H9 (cell line): ENCODE measurements at regions not wholly inside any gene's neighbourhood (a gene's known extent, or its start where the extent isn't known, plus 50 kb on each side); places are given as distances from the start of the nearest gene placed in this dataset.

Source experiments
- DNase-seq: peaks from one replicate; pipeline ENCODE4 v3.0.0-alpha.2; 2017
- H2AFZ ChIP-seq: one replicate; pipeline ENCODE4 v1.6.1; 2013; ENCODE audit warnings: mild to moderate bottlenecking, low read length, control low read depth, moderate library complexity
- H2AK5ac ChIP-seq: 2 replicates; pipeline ENCODE4 v1.6.1; 2013; ENCODE audit warnings: low read length, control low read depth, mixed read lengths; ENCODE audit not compliant: insufficient read length
- H2BK120ac ChIP-seq: one replicate; pipeline ENCODE4 v1.6.1; 2013; ENCODE audit warnings: low read depth, mild to moderate bottlenecking, low read length, control low read depth, inconsistent platforms; ENCODE audit not compliant: poor library complexity, severe bottlenecking
- H2BK12ac ChIP-seq: 2 replicates; pipeline ENCODE4 v1.6.1; 2013; ENCODE audit warnings: low read length, control low read depth, mixed read lengths, low read depth; ENCODE audit not compliant: insufficient read length
- H2BK15ac ChIP-seq: 2 replicates; pipeline ENCODE4 v1.6.1; 2013; ENCODE audit warnings: low read depth, low read length, control low read depth
- H2BK20ac ChIP-seq: one replicate; pipeline ENCODE4 v1.6.1; 2013; ENCODE audit warnings: low read depth, mild to moderate bottlenecking, low read length, control low read depth, inconsistent platforms; ENCODE audit not compliant: poor library complexity, severe bottlenecking
- H2BK5ac ChIP-seq: 2 replicates; pipeline ENCODE4 v1.6.1; 2013; ENCODE audit warnings: low read length, control low read depth, mixed read lengths; ENCODE audit not compliant: insufficient read length
- H3K14ac ChIP-seq: 2 replicates; pipeline ENCODE4 v1.6.1; 2013; ENCODE audit warnings: low read length, control low read depth; ENCODE audit not compliant: insufficient read depth
- H3K18ac ChIP-seq: 2 replicates; pipeline ENCODE4 v1.6.1; 2013; ENCODE audit warnings: low read depth, mild to moderate bottlenecking, mixed read lengths, low read length, control low read depth; ENCODE audit not compliant: insufficient read length
- H3K23ac ChIP-seq: 2 replicates; pipeline ENCODE4 v1.6.1; 2013; ENCODE audit warnings: low read length, control low read depth, mixed read lengths, low read depth; ENCODE audit not compliant: insufficient read length
- H3K23me2 ChIP-seq: 2 replicates; pipeline ENCODE4 v1.6.1; 2013; ENCODE audit warnings: low read depth, mild to moderate bottlenecking, mixed read lengths, low read length, control low read depth; ENCODE audit not compliant: insufficient read length, poor library complexity, severe bottlenecking
- H3K27ac ChIP-seq: 2 replicates; pipeline ENCODE4 v1.5.1; 2013; ENCODE audit warnings: low read length, control low read depth, mixed read lengths, low read depth; ENCODE audit not compliant: insufficient read length
- H3K27me3 ChIP-seq: 2 replicates; pipeline ENCODE4 v1.6.1; 2013; ENCODE audit warnings: low read length, control low read depth, inconsistent platforms; ENCODE audit not compliant: insufficient read depth
- H3K4ac ChIP-seq: 2 replicates; pipeline ENCODE4 v1.6.1; 2013; ENCODE audit warnings: low read depth, mild to moderate bottlenecking, control low read depth, inconsistent platforms, low read length, moderate library complexity
- H3K4me1 ChIP-seq: 2 replicates; pipeline ENCODE4 v1.6.1; 2013; ENCODE audit warnings: low read length, control low read depth, inconsistent platforms; ENCODE audit not compliant: insufficient read depth
- H3K4me2 ChIP-seq: 2 replicates; pipeline ENCODE4 v1.6.1; 2013; ENCODE audit warnings: low read length, control low read depth, mixed read lengths; ENCODE audit not compliant: insufficient read length, insufficient read depth
- H3K56ac ChIP-seq: 2 replicates; pipeline ENCODE4 v1.6.1; 2013; ENCODE audit warnings: low read depth, mild to moderate bottlenecking, mixed read lengths, low read length, control low read depth; ENCODE audit not compliant: insufficient read length
- H3K79me1 ChIP-seq: 2 replicates; pipeline ENCODE4 v1.6.1; 2013; ENCODE audit warnings: low read depth, mild to moderate bottlenecking, moderate library complexity, low read length, control low read depth, inconsistent platforms; ENCODE audit not compliant: insufficient read depth, poor library complexity, severe bottlenecking
- H3K79me2 ChIP-seq: 2 replicates; pipeline ENCODE4 v1.6.1; 2013; ENCODE audit warnings: low read length, control low read depth, inconsistent platforms; ENCODE audit not compliant: insufficient read depth
- H3K9ac ChIP-seq: 2 replicates; pipeline ENCODE4 v1.6.1; 2013; ENCODE audit warnings: low read length, control low read depth, mixed read lengths; ENCODE audit not compliant: insufficient read length; ENCODE audit errors: extremely low read depth
- H3K9me3 ChIP-seq: one replicate; pipeline ENCODE4 v1.6.1; 2013; ENCODE audit warnings: low read depth, low read length, inconsistent platforms; ENCODE audit not compliant: control insufficient read depth
- H3T11ph ChIP-seq: one replicate; pipeline ENCODE4 v1.6.1; 2013; ENCODE audit warnings: mild to moderate bottlenecking, low read length, control low read depth, inconsistent platforms
- H4K20me1 ChIP-seq: one replicate; pipeline ENCODE4 v1.6.1; 2013; ENCODE audit not compliant: control insufficient read depth, insufficient read length, insufficient read depth
- H4K5ac ChIP-seq: 2 replicates; pipeline ENCODE4 v1.6.1; 2013; ENCODE audit warnings: low read depth, mild to moderate bottlenecking, mixed read lengths, low read length, control low read depth; ENCODE audit not compliant: insufficient read length
- H4K8ac ChIP-seq: replicated peaks from 2 replicates; pipeline ENCODE4 v1.6.1; 2013; ENCODE audit warnings: low read length, control low read depth, mixed read lengths, low read depth; ENCODE audit not compliant: insufficient read length
- H4K91ac ChIP-seq: 2 replicates; pipeline ENCODE4 v1.6.1; 2013; ENCODE audit warnings: low read depth, mild to moderate bottlenecking, moderate library complexity, mixed read lengths, low read length, control low read depth; ENCODE audit not compliant: insufficient read length
- H3K27ac Mint-ChIP-seq, 3 experiments: 2 replicates in 2 of 3; 3 replicates in 1 of 3; pipeline ENCODE4 v1.8.0; 2020 to 2021; ENCODE audit warnings: mixed read lengths in 3 of 3, mild to moderate bottlenecking in 1 of 3, moderate library complexity in 1 of 3
- H3K27me3 Mint-ChIP-seq: 2 replicates; pipeline ENCODE4 v1.8.0; 2021; ENCODE audit warnings: low read depth, mild to moderate bottlenecking, moderate library complexity, mixed read lengths
- H3K36me3 Mint-ChIP-seq, 3 experiments: 2 replicates in 2 of 3; 3 replicates in 1 of 3; pipeline ENCODE4 v1.8.0; 2020 to 2021; ENCODE audit warnings: low read depth in 3 of 3, mixed read lengths in 3 of 3; ENCODE audit not compliant: insufficient read depth in 1 of 3
- H3K4me1 Mint-ChIP-seq, 2 experiments: 2 replicates each; pipeline ENCODE4 v1.8.0; 2020; ENCODE audit warnings: mixed read lengths in 2 of 2
- H3K4me3 Mint-ChIP-seq, 2 experiments: 2 replicates in 1 of 2; 3 replicates in 1 of 2; pipeline ENCODE4 v1.8.0; 2020 to 2021; ENCODE audit warnings: mild to moderate bottlenecking in 2 of 2, mixed read lengths in 2 of 2, moderate library complexity in 1 of 2
- H3K9me3 Mint-ChIP-seq, 2 experiments: 2 replicates in 1 of 2; 3 replicates in 1 of 2; pipeline ENCODE4 v1.8.0; 2020; ENCODE audit warnings: mild to moderate bottlenecking in 2 of 2, mixed read lengths in 2 of 2, moderate library complexity in 1 of 2
- CTCF ChIP-seq: fragments of 200-600 bp; sonication (generic); conservative IDR thresholded peaks from 3 replicates; pipeline ENCODE4 v1.8.0; 2021; ENCODE audit warnings: antibody characterized with exemption, mild to moderate bottlenecking
- WGBS: extraction: QIAGEN DNeasy Blood & Tissue Kit; methylation state at CpG from one replicate; pipeline ENCODE4 v1.1.7; 2013; ENCODE audit warnings: missing lambda C conversion rate, low lambda C conversion rate, mixed read lengths; ENCODE audit not compliant: insufficient read length; ENCODE audit errors: extremely low coverage; 5-methylcytosine and 5-hydroxymethylcytosine counted together

GRCh38 chr18:40760251-40760650 lies 1194.8 kb upstream of the PIK3C3 start:
- Mint-ChIP-seq H3K4me1 (no peaks in the 10 kb centered on the region; a peak in 2 of 4 replicates), H3K4me3 (no peak overlapping the region), H3K27me3 (no peaks in the 10 kb centered on the region), H3K36me3 (no peaks in the 10 kb centered on the region), H3K9me3 (no peaks in the 10 kb centered on the region), H3K27ac (no peak overlapping the region)
- Histone ChIP-seq H2BK5ac (no peak overlapping the region), H3K79me2 (no peaks in the 10 kb centered on the region), H4K5ac (no peak overlapping the region), H3K18ac (no peak overlapping the region), H3K56ac (no peak overlapping the region), H3K27me3 (no peaks in the 10 kb centered on the region), H4K20me1 (no peaks in the 10 kb centered on the region), H3K23ac (no peak overlapping the region), H2BK12ac (no peak overlapping the region), H2BK120ac (no peak overlapping the region), H2AK5ac (no peak overlapping the region), H3K9me3 (no peaks in the 10 kb centered on the region), H3K79me1 (no peaks in the 10 kb centered on the region), H3K9ac (no peak overlapping the region), H3K14ac (no peak overlapping the region), H2AFZ (no peak overlapping the region), H3K4ac (no peak overlapping the region), H3T11ph (no peak overlapping the region), H4K8ac (no peak overlapping the region), H2BK15ac (no peak overlapping the region), H3K4me2 (no peak overlapping the region), H4K91ac (no peak overlapping the region), H3K27ac (no peak overlapping the region), H3K23me2 (no peaks in the 10 kb centered on the region), H3K4me1 (no peaks in the 10 kb centered on the region), H2BK20ac (no peak overlapping the region)
- no peak for DNase-seq
- TF ChIP-seq CTCF: no peak
- no CpG with 5 or more reads among the region's 6 CpGs for WGBS
